IPS-18c (cell line): ENCODE measurements at regions not wholly inside any gene's neighbourhood (a gene's known extent, or its start where the extent isn't known, plus 50 kb on each side); places are given as distances from the start of the nearest gene placed in this dataset.

ENCODE experiments used
- H3K4me3 ChIP-seq: 2 replicates; pipeline ENCODE4 v1.7.0; 2013; ENCODE audit warnings: low read depth, mild to moderate bottlenecking, low read length, moderate library complexity; ENCODE audit not compliant: insufficient read depth
- H3K9me3 ChIP-seq: one replicate; pipeline ENCODE4 v1.6.1; 2013; ENCODE audit warnings: mild to moderate bottlenecking, low read length, moderate library complexity; ENCODE audit not compliant: control insufficient read depth, insufficient read depth

GRCh38 chr6:28711788-28712341 is 186.2 kb downstream of the GPX5 start:
- H3K4me3 ChIP-seq: no peak overlapping the region
- H3K9me3 ChIP-seq: no peaks in the 10 kb centered on the region

GRCh38 chr6:28712982-28713381 is 187.3 kb downstream of the GPX5 start:
- Histone ChIP-seq H3K9me3 (no peaks in the 10 kb centered on the region), H3K4me3 (no peak overlapping the region)

DNA sequence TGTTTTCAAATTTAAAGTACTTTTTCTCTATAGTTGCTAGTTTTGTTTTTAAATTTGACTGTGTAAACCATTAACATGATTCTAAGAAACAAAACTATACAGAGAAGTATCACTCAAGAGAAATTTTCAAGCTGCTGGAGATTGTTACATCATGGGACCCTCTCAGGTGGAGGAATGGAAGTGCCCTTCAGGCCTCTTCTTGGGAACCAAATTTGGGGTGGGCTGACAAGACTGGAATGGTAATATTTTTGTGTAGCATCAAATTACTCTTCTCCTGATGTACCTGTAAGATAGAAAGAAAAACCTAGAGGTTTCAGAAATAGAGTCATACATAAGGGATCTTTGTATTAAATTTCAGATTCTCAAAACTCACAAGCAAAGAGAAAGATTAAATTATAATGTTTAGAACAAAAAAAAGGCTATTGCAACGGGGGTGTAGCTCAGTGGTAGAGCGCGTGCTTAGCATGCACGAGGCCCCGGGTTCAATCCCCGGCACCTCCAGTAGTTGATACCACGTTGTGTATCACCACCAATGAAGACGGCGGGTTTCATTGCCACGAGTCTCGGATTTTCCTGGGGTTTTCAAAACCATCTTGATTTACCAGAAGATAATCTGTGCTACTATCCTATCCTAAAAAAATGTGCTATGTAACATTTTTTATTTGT is 193.7 kb downstream of the GPX5 start:
- Histone ChIP-seq H3K9me3 (no peaks in the 10 kb centered on the region), H3K4me3 (no peak overlapping the region)

DNA sequence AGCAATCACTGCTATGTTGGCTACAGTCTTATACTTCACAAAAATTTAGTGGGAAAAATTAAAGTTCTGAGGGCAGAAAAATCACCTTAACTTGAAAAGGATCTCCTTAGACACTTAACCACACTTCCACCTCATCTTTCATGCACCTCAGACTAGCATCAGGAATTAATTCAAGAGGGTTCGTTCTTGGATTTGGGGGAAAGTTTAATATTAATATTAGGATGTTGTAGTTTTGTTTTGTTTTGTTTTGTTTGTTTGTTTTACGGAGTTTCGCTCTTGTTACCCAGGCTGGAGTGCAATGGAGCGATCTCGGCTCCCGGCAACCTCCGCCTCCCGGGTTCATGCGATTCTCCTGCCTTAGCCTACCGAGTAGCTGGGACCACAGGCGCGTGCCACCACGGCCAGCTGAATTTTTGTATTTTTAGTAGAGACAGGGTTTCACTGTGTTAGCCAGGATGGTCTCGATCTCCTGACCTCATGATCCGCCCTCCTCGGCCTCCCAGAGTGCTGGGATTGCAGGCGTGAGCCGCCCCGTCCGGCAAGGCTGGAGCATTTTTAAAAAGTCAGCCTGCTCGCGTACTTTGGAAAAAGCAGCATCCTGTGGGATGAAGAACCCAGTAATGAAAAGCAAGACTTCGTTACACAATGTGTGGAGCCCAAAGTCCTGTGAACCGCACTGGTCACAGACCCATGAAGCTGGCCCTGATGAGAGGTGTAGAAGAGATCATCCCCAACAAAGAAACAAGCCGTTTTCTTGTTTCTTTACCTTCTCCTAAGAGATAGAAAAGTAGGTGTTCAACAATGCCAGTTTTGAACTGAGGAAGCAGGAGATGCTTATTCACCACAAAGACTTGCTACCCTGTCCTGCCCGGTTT is 194.9 kb downstream of the GPX5 start:
- Histone ChIP-seq H3K4me3 (peak overlapping the region; percentile 10; the same call in 1 of the 2 replicates), H3K9me3 (no peaks in the 10 kb centered on the region)

GRCh38 chr6:28721372-28721771 is 195.7 kb downstream of the GPX5 start:
- H3K4me3 ChIP-seq: no peak overlapping the region
- no peaks in the 10 kb centered on the region for H3K9me3 ChIP-seq

DNA sequence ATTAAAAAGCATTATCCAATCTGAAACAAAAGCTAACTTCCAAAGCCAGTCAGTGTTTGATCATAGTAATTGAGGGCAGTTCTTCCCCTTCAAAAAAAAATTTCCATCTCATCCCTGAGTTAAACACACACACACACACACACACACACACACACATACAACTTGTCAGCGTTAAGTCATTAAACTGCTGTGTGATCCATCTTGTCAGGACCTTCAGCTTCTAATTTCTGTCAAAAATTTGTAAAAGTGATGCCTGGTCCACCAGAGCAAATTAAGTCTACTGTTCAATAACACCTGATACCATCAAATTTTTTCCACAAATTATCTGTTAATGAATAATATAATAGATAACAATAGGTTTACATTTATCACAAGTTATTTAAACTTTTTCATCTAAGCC is 198.7 kb downstream of the GPX5 start:
- H3K9me3 ChIP-seq: no peaks in the 10 kb centered on the region
- H3K4me3 ChIP-seq: no peak overlapping the region

DNA sequence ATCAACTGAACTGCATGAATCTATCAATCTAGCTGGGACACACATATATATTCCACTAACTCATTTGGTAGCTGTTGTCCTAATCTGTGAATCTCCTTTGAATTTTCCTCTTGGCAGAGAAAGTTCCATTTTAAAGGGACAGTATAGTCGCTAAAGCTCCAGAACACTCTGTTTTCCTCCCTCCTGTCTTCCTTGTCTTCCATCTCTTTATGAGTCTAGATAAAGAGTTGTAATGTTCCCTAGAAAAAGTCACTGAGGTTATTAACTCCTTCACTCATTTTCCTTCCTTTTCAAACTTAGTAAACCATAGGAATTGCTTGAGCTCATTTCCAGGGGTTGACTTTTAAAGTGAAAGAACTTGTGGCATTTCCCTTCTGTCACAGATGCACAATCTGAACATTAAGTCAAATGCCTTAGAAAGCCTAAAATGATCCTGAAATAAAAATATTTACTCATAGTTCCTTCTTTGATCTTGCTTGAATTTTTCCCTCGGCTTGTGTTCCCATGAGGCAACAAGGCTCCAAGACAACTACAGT is 198.4 kb downstream of the TRIM27 start:
- Histone ChIP-seq H3K9me3 (no peaks in the 10 kb centered on the region), H3K4me3 (no peak overlapping the region)

DNA sequence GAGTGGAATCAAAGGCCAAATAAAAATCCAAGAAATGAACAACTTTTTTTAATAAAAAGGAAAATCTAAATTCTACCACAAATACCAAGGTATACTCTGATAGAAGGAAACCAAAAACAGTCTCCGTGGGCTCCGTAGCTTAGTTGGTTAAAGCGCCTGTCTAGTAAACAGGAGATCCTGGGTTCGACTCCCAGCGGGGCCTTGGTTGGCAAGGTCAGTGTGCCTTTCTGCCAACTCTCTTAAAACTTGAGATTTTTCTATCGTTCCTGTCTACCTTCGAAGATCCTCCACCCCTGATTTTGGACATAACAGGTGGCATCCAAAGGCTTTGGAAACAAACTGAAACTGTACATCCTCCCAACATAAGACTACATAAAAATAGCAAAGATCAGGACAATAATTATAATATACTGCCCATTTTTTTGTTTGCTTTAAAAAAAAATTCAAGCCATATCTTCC is 197.9 kb downstream of the TRIM27 start:
- no peaks in the 10 kb centered on the region for H3K9me3 ChIP-seq
- no peak overlapping the region for H3K4me3 ChIP-seq

DNA sequence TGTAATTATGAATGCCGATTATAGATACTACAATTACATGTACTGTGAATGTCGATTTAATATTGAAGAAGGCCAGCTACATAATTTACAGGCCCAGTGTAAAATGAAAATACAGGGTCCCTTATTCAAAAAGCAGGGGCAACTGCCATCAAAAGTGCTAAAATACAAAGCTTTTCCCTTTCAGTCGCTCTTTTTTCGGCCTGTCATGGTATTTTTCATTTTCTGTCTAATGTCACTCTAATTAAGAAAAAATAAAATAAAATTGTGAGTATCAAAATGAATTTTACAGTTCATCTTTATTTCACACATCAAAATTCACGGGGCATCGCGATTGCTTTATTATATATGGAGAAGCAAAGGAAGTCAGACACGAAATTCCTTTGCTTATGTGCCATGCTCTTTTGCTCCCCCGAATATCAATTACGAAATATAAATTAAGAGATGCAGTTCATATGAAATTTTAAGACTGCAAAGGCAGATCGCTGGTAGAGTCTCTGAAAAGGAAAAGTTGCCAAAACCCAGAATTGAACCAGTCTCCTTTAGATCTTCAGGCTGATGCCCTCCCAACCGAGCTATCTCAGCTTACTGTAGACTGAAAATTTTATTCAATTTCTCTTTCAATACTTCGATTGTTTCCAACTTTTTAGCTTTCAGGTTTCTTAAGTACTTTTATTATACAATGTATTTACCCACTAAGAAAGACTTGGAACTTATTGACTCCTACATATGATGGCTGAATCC is 197.0 kb downstream of the TRIM27 start:
- no peak overlapping the region for H3K4me3 ChIP-seq
- no peaks in the 10 kb centered on the region for H3K9me3 ChIP-seq

DNA sequence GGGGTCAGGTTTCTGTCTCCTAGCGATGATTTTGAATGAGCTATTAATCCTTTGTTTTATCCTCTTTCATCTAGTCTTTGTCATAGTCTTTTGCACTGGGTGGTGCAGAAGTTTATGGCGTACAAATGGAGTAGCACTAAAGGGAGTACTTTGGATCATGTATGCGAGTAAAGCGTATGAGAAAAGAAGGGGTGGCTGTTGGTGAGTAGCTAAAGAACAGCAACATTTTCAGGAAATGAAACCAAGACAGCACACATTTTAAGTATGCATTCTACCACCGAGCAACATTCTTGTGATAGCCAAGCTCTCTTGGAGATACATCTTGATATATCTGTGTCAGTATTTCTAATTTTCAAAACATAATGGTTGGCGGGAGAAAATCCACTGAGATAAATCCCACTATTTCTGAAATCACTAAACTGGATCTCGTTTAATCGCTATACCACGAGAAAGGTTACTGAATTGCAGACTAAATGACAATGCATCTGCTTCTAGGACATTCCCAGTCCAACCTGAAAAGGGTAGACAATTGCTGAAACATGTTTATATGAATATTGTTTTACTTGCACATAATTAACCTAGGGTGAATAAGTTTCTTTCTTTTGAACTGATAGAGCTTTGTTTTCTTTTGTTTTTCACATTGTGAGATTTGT is 196.1 kb downstream of the TRIM27 start:
- H3K9me3 ChIP-seq: no peaks in the 10 kb centered on the region
- H3K4me3 ChIP-seq: no peak overlapping the region

GRCh38 chr6:28729501-28730402 is 194.0 kb downstream of the TRIM27 start:
- peak overlapping the region; percentile 42 for H3K4me3 ChIP-seq
- no peaks in the 10 kb centered on the region for H3K9me3 ChIP-seq

- no peak overlapping the region for H3K4me3 ChIP-seq
- no peaks in the 10 kb centered on the region for H3K9me3 ChIP-seq
Observed at GRCh38 chr6:28732052-28732451, 191.7 kb downstream of the TRIM27 start.

DNA sequence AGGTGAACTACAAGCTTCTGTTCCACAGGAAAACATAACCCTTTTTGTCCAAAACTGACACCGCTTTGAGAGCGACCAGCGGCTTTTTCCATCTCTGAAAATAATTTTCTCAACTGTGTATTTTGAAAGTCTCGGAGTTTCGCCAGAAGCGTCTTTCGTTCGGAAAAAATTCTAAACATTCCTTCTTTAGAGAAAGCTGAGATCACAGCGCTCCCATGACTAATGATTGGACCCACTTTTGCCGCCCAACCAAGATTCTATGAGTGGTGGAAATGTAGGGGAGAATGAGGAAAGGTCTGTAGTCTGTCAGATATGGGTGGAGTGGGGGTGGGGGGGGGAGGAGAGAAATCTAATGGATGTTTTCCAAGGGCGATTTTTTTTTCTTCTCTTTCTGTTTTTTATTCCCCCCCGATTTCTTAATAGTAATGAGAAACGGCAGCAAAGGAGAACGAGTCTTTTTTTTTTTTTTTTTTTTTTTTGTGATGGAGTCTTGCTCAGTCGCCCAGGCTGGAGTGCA is 189.3 kb downstream of the TRIM27 start:
- no peaks in the 10 kb centered on the region for H3K9me3 ChIP-seq
- H3K4me3 ChIP-seq: no peak overlapping the region

DNA sequence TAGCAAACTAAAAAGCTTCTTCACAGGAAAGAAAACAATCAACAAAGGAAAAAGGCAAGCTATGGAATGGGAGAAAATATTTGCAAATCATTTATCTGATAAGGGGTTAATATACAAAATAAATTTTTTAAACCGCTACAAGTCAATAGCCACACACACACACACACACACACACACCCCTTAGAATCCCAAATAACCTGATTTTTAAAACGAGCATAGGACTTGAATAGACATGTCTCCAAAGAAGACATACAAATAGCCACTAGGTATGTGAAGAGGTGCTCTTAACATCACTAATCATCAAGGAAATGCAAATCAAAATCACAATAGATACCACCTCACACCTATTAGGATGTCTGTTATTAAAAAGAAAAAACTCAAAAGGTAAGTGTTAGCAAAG is 187.7 kb downstream of the TRIM27 start:
- Histone ChIP-seq H3K4me3 (no peak overlapping the region), H3K9me3 (no peaks in the 10 kb centered on the region)

DNA sequence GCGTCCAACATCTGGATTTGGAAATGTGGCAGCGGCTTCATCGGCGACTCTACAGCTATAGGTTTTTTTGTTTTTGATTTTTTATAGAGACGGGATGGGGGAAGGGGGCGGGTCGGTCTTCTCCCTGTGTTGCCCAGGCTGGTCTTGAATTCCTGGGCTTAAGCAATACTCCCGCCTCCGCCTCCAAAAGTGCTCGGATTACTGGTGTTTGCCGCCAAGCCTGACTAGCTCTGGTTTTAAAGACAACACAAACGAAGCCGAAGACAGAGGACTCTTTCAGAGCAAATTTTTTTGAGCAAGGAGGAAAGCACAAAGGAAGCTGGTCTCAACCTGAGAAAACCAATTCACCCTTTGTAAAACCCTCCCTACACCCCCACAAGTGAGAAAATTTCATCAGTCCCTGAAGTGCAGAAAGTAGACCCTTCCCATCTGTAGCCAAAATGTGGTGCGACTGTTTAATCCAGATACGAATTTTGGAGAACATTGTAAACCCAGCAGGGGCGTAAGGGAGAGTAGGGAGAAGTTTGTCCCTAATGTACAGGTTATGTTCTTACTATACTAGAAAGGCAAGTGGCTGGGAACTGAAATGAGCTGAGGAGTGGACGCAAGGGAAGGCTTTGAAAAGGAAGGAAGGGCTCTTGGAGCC is 185.9 kb downstream of the TRIM27 start:
- no peaks in the 10 kb centered on the region for H3K9me3 ChIP-seq
- H3K4me3 ChIP-seq: peak overlapping the region; percentile 42
